ENCODE measurements at regions not wholly inside any gene's neighbourhood (a gene's known extent, or its start where the extent isn't known, plus 50 kb on each side); places are given as distances from the start of the nearest gene placed in this dataset.

- H3K4me3 ChIP-seq = no peak overlapping the region
- DNase-seq (ENCODE audit: low spot score) (no peak), ATAC-seq (no peak)
- TF ChIP-seq ZNF462 (CRISPR knock-in tag; IDR thresholded peaks at IDR 0.05) = no peak
- TF ChIP-seq CREB1 (CRISPR knock-in tag; IDR thresholded peaks at IDR 0.05; ENCODE audit: low read depth) = no peak
- peaks cover 11% of the 10 kb centered on the region for H3K4me1 Mint-ChIP-seq
- no peaks in the 10 kb centered on the region for H3K36me3 ChIP-seq (ENCODE audit: insufficient read depth)
- H4K20me1 ChIP-seq (replicated peaks; ENCODE audit: insufficient read depth) = no peaks in the 10 kb centered on the region
- no peaks in the 10 kb centered on the region for H3K4me1 ChIP-seq (ENCODE audit: insufficient read depth)
- no peaks in the 10 kb centered on the region for H3K9me2 ChIP-seq (ENCODE audit: insufficient read depth)
- H3K27me3 Mint-ChIP-seq (ENCODE audit: insufficient read depth, low read depth, poor library complexity) = peaks cover 6% of the 10 kb centered on the region
- H3K9me3 Mint-ChIP-seq = peaks cover 11% of the 10 kb centered on the region
- no peak overlapping the region for H3K4me3 Mint-ChIP-seq
- no peak overlapping the region for H3K4me2 ChIP-seq
- H2AFZ ChIP-seq = no peak overlapping the region
- H3K36me3 Mint-ChIP-seq (ENCODE audit: low read depth) = peaks cover 5% of the 10 kb centered on the region; the same call in 2 of the 3 replicates
- no peaks in the 10 kb centered on the region for H3K27me3 ChIP-seq (ENCODE audit: insufficient read depth)
- no peak overlapping the region for H3K27ac Mint-ChIP-seq
- no peaks in the 10 kb centered on the region for H3K79me2 ChIP-seq (replicated peaks; ENCODE audit: insufficient read depth)
- no peak overlapping the region for H3K27ac ChIP-seq (ENCODE audit: low read depth)
- H3F3A ChIP-seq (replicated peaks; ENCODE audit: low read depth) = no peaks in the 10 kb centered on the region
Measured at GRCh38 chr16:5386989-5387388, 289.4 kb upstream of the EEF2KMT start.

- no peak for DNase-seq (ENCODE audit: low spot score)
- H3K9me3 Mint-ChIP-seq = peaks cover 11% of the 10 kb centered on the region
- TF ChIP-seq NANOG (IDR thresholded peaks at IDR 0.05; ENCODE audit: borderline replicate concordance) (no peak), ZNF114 (CRISPR knock-in tag; IDR thresholded peaks at IDR 0.05) (no peak), REST (IDR thresholded peaks at IDR 0.05; ENCODE audit: unreplicated experiment) (no peak), EZH2 (IDR thresholded peaks at IDR 0.05; ENCODE audit: low read depth, unreplicated experiment) (no peak), ETS1 (IDR thresholded peaks at IDR 0.05) (no peak), STAT1 (IDR thresholded peaks at IDR 0.05; ENCODE audit: unreplicated experiment) (no peak), ZNF331 (CRISPR knock-in tag; IDR thresholded peaks at IDR 0.05; ENCODE audit: low read depth) (no peak), JUNB (IDR thresholded peaks at IDR 0.05; ENCODE audit: unreplicated experiment) (no peak)
Measured at GRCh38 chr16:5385811-5386210, 288.2 kb upstream of the EEF2KMT start.

More at GRCh38 chr16:5385811-5386210, 288.2 kb upstream of the EEF2KMT start:
- Histone ChIP-seq H3K27me3 (ENCODE audit: insufficient read depth) (no peaks in the 10 kb centered on the region), H3F3A (replicated peaks; ENCODE audit: low read depth) (no peaks in the 10 kb centered on the region), H3K4me3 (no peak overlapping the region), H3K79me2 (replicated peaks; ENCODE audit: insufficient read depth) (no peaks in the 10 kb centered on the region), H3K9me2 (ENCODE audit: insufficient read depth) (no peaks in the 10 kb centered on the region), H3K4me2 (no peak overlapping the region), H4K20me1 (replicated peaks; ENCODE audit: insufficient read depth) (no peaks in the 10 kb centered on the region), H3K36me3 (ENCODE audit: insufficient read depth) (no peaks in the 10 kb centered on the region), H3K4me1 (ENCODE audit: insufficient read depth) (no peaks in the 10 kb centered on the region), H2AFZ (no peak overlapping the region), H3K27ac (ENCODE audit: low read depth) (no peak overlapping the region)
- peaks cover 5% of the 10 kb centered on the region; the same call in 2 of the 3 replicates for H3K36me3 Mint-ChIP-seq (ENCODE audit: low read depth)
- no peak overlapping the region for H3K27ac Mint-ChIP-seq
- peaks cover 6% of the 10 kb centered on the region for H3K27me3 Mint-ChIP-seq (ENCODE audit: insufficient read depth, low read depth, poor library complexity)
- peaks cover 11% of the 10 kb centered on the region for H3K4me1 Mint-ChIP-seq
- H3K4me3 Mint-ChIP-seq = no peak overlapping the region
- ATAC-seq = no peak
